GM13976 (cell line): ENCODE measurements at regions not wholly inside any gene's neighbourhood (a gene's known extent, or its start where the extent isn't known, plus 50 kb on each side); places are given as distances from the start of the nearest gene placed in this dataset.
A peak's percentile ranks its signal among the peaks of the same experiment; 100 is the strongest.

Experiments
- DNase-seq: peaks from one replicate; pipeline ENCODE4 v3.0.0; 2012; ENCODE audit warnings: low spot score
- in situ Hi-C: fragments of 300-500 bp; cut with MboI; formaldehyde crosslinking; loops from one replicate; pipeline ENCODE4 v1.12.0; 2022; ENCODE audit warnings: low sequenced_read_pairs, mixed read lengths, inconsistent platforms; ENCODE audit not compliant: unreplicated experiment
- TF ChIP-seq, protein P1 (sequence below): IDR thresholded peaks from 2 replicates; pipeline ENCODE4 v1.5.1; 2012; ENCODE audit warnings: borderline replicate concordance, mild to moderate bottlenecking; ENCODE audit not compliant: insufficient read depth; ENCODE audit errors: extremely low read depth, missing control alignments, control extremely low read depth

DNA sequence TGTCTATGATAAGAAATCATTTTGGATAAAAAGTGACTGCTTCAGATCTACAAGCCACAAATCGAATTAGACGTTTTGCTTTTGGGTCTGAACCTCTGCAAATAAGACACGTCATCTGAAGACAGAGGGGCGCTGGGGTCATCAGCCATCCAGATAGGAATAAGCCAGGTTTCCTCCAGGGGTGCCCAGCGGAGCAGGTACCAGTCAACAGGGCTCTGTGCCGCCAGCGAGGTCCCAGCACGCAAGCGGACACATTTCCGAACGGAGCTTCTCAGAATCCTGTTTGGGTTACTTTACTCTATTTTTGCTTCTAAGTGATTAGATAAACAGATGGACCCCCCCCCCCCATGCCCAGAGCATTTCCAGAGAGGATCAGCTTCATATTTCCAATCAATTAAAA, 873.8 kb downstream of the BRD1 start:
- peak; percentile 6 for DNase-seq
- TF ChIP-seq, protein P1, sequence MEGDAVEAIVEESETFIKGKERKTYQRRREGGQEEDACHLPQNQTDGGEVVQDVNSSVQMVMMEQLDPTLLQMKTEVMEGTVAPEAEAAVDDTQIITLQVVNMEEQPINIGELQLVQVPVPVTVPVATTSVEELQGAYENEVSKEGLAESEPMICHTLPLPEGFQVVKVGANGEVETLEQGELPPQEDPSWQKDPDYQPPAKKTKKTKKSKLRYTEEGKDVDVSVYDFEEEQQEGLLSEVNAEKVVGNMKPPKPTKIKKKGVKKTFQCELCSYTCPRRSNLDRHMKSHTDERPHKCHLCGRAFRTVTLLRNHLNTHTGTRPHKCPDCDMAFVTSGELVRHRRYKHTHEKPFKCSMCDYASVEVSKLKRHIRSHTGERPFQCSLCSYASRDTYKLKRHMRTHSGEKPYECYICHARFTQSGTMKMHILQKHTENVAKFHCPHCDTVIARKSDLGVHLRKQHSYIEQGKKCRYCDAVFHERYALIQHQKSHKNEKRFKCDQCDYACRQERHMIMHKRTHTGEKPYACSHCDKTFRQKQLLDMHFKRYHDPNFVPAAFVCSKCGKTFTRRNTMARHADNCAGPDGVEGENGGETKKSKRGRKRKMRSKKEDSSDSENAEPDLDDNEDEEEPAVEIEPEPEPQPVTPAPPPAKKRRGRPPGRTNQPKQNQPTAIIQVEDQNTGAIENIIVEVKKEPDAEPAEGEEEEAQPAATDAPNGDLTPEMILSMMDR: no peak
- in situ Hi-C loops: no loop called here

DNA sequence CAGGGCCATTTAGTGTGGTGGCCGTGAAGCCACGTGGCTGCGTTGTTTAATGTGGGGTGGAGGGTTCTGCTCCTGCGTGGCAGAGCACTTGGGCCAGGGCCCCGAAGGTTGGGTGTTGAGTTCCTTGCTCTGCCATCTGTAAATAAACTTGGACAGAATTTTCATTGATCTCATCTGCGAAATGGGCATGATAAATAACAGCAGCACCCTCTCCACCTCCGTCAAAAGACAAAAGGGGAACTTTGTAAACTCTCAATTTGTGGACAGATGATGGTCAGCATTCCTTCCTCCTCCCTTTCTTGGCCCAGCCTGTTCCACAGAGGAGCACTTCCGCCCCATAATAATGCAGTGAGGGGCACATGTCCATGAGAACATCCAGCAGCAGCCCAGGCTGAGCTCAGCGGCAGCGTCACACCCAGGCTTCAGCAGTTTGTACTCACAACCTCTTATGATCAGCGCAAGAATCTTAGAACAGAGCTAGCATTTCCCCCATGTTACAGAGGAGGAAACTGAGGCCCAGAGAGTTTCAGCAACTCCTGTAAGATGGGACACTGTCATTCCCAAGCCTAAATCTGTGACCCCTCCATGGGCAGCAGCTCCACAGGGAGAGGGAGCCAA, 874.5 kb downstream of the BRD1 start:
- in situ Hi-C loops: no loop called here
- DNase-seq: peak; percentile 3
- TF ChIP-seq, protein P1: no peak

DNA sequence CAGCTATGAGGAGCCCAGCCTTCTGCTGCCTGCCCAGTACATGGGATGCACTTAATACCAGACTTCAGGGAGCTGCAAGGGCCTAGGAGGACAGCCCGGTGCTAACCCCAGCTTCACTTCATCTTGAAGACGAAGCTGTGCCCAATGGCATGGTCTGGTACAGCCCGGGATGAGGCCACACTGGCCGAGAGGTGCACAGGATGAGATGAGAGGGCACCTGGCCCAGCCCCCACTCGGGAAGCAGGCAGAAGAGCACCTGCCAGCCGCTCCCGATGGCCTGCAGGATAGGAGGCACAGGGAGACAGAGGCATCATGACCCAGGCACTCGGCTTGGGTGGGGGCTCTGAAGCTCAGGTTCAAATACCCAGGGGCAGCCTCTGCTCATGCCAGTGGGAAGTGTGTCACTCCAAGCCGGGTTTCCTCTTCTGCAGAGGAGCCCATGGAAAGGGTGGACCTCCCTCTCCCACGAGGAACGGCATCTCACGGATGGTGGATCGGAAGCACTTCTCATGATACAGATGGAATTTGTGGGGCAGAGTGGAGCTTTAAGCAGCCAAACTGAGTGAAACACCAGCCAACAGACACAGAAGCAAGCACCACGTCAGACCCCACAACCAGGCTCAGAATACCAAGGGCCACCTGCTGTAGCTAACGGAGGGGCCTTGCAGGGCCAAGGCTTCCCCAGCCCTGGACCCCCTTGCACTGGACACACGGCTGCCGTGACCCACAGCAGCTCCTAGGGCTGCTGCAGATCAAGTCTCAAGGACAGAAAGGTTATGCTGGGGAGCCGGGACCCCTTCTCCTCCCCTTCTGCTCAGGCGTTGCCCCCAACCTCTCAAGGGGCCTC, 875.2 kb downstream of the BRD1 start:
- TF ChIP-seq, protein P1: no peak
- DNase-seq: no peak
- in situ Hi-C loops: no loop called here

DNA sequence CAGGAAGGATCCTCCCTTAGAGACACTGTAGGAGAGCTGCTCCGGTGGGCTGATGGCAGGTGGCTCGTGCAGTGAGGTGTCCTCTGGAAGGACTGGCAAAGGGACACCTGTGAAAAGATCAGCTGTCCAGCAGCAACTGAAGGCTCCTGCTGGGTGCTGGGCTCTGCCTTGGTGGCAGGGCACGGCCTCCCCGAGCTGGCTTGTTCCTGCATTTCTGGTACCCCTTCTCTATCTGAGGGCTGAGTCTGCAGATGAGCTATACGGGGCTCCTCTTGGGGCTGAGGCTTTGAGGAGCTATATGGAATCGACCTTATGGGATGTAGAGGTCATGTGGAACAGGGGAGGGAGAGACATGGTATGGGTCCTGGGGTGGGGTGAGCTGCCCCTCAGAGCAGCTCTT, 875.8 kb downstream of the BRD1 start:
- DNase-seq: no peak
- in situ Hi-C loops: no loop called here
- TF ChIP-seq, protein P1: no peak

DNA sequence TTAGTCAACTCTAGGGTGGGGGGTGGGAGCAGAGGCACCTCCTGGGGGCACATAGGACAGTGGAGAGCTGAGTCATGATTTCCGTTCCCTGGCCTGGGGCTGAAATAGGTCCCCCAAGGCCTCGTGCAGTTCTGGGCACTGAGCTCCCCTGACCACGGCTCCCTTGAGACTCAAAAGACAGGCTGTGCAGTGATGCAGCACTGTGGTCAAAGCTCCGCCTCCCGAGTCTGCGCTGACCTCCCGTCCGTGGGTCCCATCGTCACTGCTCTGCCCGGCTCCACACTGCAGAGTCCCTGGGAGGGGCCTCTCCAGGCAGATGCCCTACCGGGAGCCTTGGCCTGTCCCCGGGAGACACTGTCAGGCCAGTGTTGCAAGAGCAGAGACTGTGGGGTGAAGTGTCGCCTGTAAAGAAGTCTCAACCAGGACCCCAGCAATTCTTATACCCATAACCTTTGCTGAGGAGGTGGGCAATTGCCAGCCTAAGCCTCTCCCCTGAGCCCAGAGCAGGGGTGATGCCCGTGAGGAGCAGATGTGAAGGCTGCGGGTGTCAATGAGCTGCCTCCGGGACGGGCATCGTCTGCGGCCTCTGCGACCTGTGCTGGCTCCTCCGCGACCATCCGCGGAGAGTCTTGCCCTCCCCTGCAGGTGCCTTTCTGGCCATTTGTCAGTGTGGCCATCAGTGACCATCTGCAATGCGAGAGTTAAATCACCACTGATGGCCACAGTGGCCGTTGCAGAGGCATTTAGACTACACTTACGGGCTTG, 877.3 kb downstream of the BRD1 start:
- in situ Hi-C loops: no loop called here
- no peak for DNase-seq
- TF ChIP-seq, protein P1: no peak

DNA sequence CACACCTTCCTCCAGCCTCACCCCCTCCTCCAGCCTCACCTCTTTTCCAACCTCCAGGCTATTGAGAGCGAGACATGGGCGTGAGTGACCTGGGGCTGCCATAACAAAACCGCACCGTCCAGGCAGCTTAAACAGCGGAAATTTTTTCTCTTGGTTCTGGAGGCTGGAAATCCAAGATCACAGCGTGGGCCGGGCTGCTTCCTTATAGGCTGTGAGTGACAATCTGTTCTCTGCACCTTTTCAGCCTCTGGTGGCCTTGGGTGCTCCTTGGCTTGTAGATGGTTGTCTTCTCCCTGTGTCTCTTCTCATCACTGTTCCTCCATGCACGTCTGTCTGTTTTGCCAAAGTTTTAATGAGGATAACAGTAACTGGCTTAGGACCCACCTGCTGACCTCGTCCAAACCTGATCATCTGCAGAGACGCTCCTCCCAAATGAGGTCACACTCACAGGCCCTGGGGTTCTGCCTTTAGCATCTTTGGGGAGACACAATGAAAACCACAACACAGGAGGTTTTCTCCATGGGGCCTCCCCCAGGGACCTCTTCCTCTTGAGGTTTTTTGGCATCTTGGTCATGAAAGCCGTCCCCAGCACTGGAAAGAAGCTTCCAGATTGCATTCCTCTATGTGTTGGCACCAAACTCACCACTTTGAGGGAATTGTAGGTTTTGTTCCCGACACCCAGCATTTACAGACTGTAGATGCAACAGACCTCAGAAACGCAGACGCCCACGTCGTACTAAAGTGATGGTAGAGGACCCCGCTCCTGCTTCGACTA, 878.1 kb downstream of the BRD1 start:
- DNase-seq: no peak
- TF ChIP-seq, protein P1: no peak
- in situ Hi-C loops: no loop called here
